ENCODE measurements at regions not wholly inside any gene's neighbourhood (a gene's known extent, or its start where the extent isn't known, plus 50 kb on each side); places are given as distances from the start of the nearest gene placed in this dataset.

DNA sequence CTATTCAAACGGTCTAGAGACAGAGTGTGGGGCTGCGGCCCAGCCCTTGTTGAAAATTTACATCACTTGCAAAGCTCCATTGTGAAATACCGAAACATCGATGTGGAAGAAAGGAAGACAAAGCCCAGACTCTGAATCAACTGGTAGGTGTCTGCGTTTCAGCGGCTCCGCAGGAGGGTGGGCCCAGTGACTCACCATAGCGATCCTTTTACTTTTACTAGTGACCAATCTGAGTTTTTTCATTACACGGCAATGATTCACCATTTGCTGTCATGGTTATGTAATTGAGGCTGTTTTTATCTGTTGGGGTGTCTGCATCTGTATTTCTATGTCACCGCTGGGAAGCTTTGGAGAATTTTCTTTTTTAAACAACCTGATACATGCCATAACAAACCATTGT, 66.6 kb upstream of the ODC1 start:
- Histone ChIP-seq H3K4me3 (no peak overlapping the region), H3K4me1 (no peaks in the 10 kb centered on the region), H3K36me3 (no peaks in the 10 kb centered on the region), H3K27me3 (no peaks in the 10 kb centered on the region), H3K27ac (no peak overlapping the region), H3K9me3 (peaks cover 0 to 35% of the 10 kb centered on the region in 2 donors)
- TF ChIP-seq, protein P1, sequence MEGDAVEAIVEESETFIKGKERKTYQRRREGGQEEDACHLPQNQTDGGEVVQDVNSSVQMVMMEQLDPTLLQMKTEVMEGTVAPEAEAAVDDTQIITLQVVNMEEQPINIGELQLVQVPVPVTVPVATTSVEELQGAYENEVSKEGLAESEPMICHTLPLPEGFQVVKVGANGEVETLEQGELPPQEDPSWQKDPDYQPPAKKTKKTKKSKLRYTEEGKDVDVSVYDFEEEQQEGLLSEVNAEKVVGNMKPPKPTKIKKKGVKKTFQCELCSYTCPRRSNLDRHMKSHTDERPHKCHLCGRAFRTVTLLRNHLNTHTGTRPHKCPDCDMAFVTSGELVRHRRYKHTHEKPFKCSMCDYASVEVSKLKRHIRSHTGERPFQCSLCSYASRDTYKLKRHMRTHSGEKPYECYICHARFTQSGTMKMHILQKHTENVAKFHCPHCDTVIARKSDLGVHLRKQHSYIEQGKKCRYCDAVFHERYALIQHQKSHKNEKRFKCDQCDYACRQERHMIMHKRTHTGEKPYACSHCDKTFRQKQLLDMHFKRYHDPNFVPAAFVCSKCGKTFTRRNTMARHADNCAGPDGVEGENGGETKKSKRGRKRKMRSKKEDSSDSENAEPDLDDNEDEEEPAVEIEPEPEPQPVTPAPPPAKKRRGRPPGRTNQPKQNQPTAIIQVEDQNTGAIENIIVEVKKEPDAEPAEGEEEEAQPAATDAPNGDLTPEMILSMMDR (IDR thresholded peaks at IDR 0.05) = no peak
- no peak for DNase-seq (ENCODE audit: low spot score)

DNA sequence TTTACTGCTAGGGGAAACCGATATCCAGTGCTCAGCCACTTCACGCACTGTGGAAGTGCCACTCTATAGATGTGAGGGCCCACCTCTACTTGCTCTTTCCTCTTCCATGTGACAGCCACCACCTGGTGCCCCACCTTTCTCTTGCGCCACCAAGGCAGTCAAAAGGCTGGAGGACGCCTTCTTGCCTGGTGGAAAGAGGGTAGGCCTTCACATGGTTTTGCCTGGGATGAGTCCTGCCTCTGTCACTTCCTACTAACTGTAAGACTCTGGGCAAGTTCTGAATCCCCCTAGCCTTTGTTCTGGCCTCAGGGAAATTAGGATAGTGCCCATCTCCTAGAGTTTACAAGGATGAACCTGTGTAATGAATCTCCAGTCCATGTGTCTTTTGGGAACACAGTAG, 66.1 kb upstream of the ODC1 start:
- H3K9me3 ChIP-seq = peaks cover 0 to 35% of the 10 kb centered on the region in 2 donors

DNA sequence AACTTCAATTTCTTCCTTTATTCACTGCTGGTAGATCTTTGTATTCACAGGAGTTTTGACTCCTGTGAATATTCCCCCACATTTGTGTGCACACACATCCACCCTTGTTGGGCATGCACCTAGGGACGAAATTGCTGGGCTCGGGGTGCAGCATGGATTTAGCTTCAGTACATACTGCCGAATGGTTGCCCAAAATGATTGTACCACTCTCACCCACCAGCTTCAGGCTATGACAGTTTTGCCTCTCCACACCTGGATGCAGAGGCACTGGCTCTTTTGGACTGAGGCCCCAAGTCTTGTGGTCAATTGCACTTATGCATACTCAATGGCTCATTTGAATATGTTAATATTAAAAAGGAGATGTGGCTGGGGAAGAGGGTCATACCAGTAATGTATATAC, 65.1 kb upstream of the ODC1 start:
- H3K4me3 ChIP-seq = no peak overlapping the region
- no peaks in the 10 kb centered on the region for H3K4me1 ChIP-seq
- H3K9me3 ChIP-seq = peaks cover 0 to 35% of the 10 kb centered on the region in 2 donors
- no peaks in the 10 kb centered on the region for H3K36me3 ChIP-seq
- H3K27me3 ChIP-seq = no peaks in the 10 kb centered on the region
- DNase-seq (ENCODE audit: low spot score) = no peak
- TF ChIP-seq, protein P1 (IDR thresholded peaks at IDR 0.05) = no peak
- H3K27ac ChIP-seq = no peak overlapping the region

More for the DNA sequence above, 66.1 kb upstream of the ODC1 start:
- Histone ChIP-seq H3K36me3 (no peaks in the 10 kb centered on the region), H3K27me3 (no peaks in the 10 kb centered on the region), H3K27ac (no peak overlapping the region), H3K4me3 (no peak overlapping the region), H3K4me1 (no peaks in the 10 kb centered on the region)
- DNase-seq (ENCODE audit: low spot score) = no peak
- TF ChIP-seq, protein P1 (IDR thresholded peaks at IDR 0.05) = no peak

DNA sequence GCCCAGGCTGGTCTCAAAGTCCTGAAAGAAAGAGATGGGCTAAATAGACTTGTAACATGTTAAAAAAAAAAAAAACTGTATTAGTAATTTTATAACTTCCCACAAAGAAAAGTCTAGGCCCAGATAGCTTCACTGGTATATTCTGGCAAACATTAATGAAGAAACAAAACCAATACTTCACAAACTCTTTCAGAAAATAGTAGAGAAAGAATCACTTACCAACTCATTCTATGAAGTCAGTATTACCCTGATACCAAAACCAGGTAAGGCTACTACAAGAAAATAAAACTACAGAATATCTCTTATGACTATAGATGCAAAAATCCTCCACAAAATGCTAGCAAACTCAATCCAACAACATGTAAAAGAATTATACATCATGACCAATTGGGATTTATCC, 59.9 kb upstream of the ODC1 start:
- Histone ChIP-seq H3K9me3 (no peaks in the 10 kb centered on the region), H3K27me3 (no peaks in the 10 kb centered on the region), H3K36me3 (no peaks in the 10 kb centered on the region), H3K27ac (no peak overlapping the region), H3K4me3 (no peak overlapping the region), H3K4me1 (no peaks in the 10 kb centered on the region)
- TF ChIP-seq, protein P1 (IDR thresholded peaks at IDR 0.05) = no peak
- no peak for DNase-seq (ENCODE audit: low spot score)

DNA sequence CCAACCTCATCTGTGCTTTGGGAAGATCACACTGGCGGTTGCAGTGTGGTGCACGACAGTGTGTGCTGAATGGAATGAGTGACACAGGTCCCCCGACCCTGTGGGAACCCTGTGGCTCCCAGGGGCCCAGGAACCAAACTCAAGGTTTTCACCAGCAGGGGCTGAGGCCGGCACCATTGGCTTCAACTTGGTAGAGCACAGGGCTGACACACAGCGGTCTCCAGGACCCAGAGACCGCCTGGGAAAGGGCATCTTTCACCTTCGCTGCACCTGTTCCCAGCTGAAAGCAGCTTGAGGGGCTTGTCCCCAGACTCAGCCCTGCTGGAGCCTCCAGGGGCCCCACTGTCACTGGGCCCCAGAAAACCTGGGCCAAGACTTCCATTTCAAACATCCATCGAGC, 59.0 kb upstream of the ODC1 start:
- no peak overlapping the region for H3K4me3 ChIP-seq
- TF ChIP-seq, protein P1 (IDR thresholded peaks at IDR 0.05) = no peak

More for the DNA sequence above, 59.0 kb upstream of the ODC1 start:
- Histone ChIP-seq H3K27ac (no peak overlapping the region), H3K27me3 (no peaks in the 10 kb centered on the region), H3K9me3 (no peaks in the 10 kb centered on the region), H3K36me3 (no peaks in the 10 kb centered on the region), H3K4me1 (no peaks in the 10 kb centered on the region)
- DNase-seq (ENCODE audit: low spot score) = no peak
